ENCODE measurements at regions not wholly inside any gene's neighbourhood (a gene's known extent, or its start where the extent isn't known, plus 50 kb on each side); places are given as distances from the start of the nearest gene placed in this dataset.

DNA sequence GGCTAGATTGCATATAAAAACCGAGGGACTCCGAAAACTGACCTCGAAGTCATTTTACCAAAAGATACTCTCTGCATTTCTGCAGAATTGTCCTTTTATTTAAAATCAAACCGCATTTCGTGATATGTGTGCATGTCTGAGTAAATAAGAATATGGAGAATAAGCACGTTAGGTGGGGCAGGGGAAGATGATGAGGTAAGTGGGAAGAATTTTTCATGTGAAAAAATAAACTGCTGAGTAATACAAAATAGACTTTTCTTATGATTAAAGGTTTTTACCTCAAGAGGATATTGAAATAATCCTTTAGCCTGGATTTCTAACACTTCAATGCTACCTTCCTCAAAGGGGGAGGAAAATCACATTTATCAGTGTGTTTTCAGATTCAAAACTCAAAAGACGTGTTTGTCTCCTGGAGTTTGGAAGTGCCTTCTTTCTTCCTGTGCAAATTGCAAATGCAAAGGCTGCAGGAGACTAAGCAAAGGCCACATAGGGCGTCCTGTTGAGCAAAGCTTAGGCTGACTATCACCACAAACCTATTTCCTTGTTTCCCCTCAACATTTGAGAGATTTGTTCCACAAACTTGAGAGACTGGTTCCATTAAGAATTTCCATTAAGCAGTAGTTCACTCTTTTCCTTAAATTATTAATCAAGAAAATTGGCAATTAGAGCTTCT, 813.5 kb downstream of the MCTP2 start:
- no peaks in the 10 kb centered on the region for H3K79me2 ChIP-seq (ENCODE audit: control insufficient read depth, insufficient read depth, low read length)
- H3K27ac ChIP-seq (ENCODE audit: control insufficient read depth, insufficient read depth, low read length) = no peak overlapping the region
- H3K4me1 ChIP-seq (ENCODE audit: control insufficient read depth, extremely low read depth, insufficient read depth, low read length) = no peaks in the 10 kb centered on the region
- no peaks in the 10 kb centered on the region for H3K27me3 ChIP-seq (ENCODE audit: control insufficient read depth, extremely low read depth, insufficient read depth, low read length)
- no peak overlapping the region for H2AFZ ChIP-seq (ENCODE audit: control insufficient read depth, low read length)
- no peaks in the 10 kb centered on the region for H3K36me3 ChIP-seq (ENCODE audit: control insufficient read depth in 2 of 2, extremely low read depth in 1 of 2, insufficient read depth in 2 of 2, low read length in 2 of 2)
- H3K9me3 ChIP-seq (ENCODE audit: control insufficient read depth, low read depth, low read length) = peaks cover 2% of the 10 kb centered on the region
- no peak overlapping the region for H3K4me2 ChIP-seq (ENCODE audit: control insufficient read depth, extremely low read depth, insufficient read depth, low read depth, low read length)
- dilution Hi-C loops (cut with MboI; ENCODE audit: extremely low pct_ligation_motif_present, low sequenced_read_pairs) = no loop called here
- no peaks in the 10 kb centered on the region for H4K20me1 ChIP-seq (ENCODE audit: control insufficient read depth, extremely low read depth, insufficient read depth, low read length)
- TF ChIP-seq, protein P1, sequence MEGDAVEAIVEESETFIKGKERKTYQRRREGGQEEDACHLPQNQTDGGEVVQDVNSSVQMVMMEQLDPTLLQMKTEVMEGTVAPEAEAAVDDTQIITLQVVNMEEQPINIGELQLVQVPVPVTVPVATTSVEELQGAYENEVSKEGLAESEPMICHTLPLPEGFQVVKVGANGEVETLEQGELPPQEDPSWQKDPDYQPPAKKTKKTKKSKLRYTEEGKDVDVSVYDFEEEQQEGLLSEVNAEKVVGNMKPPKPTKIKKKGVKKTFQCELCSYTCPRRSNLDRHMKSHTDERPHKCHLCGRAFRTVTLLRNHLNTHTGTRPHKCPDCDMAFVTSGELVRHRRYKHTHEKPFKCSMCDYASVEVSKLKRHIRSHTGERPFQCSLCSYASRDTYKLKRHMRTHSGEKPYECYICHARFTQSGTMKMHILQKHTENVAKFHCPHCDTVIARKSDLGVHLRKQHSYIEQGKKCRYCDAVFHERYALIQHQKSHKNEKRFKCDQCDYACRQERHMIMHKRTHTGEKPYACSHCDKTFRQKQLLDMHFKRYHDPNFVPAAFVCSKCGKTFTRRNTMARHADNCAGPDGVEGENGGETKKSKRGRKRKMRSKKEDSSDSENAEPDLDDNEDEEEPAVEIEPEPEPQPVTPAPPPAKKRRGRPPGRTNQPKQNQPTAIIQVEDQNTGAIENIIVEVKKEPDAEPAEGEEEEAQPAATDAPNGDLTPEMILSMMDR (optimal IDR thresholded peaks at IDR 0.05 in 1 of 3, IDR thresholded peaks at IDR 0.05 in 1 of 3, conservative IDR thresholded peaks at IDR 0.05 in 1 of 3; ENCODE audit: extremely low read depth in 1 of 3, insufficient read depth in 2 of 3, low read length in 3 of 3) = no peak
- no peak for TF ChIP-seq EZH2 (IDR thresholded peaks at IDR 0.05; ENCODE audit: low read length)
- H3K9ac ChIP-seq (ENCODE audit: control insufficient read depth, extremely low read depth, insufficient read depth, low read length) = no peak overlapping the region
- no peak overlapping the region for H3K4me3 ChIP-seq (ENCODE audit: control insufficient read depth in 2 of 3, extremely low read depth in 1 of 3, insufficient read depth in 2 of 3, low read depth in 1 of 3, low read length in 3 of 3)
- DNase-seq (ENCODE audit: low read depth, low spot score) (no peak), FAIRE-seq (no peak)
- H3K9me1 ChIP-seq (ENCODE audit: control insufficient read depth, extremely low read depth, insufficient read depth, low read length) = no peaks in the 10 kb centered on the region

DNA sequence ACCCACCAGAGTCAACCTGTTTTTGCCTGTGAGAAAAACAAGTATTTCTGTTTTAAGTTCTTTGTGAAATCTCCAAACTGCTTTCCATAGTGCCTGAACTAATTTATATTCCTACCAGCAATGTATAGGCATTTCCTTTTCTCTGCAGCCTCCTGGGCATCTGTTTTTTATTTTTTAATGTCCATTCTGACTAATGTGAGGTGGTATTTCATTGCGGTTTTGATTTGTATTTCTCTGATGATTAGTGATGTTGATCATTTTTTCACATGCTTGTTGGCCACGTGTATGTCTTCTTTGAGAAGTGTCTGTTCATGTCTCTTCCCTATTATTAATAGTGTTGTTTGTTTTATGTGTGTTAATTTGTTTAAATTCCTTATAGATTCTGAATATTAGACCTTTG, 820.5 kb downstream of the MCTP2 start:
- no peaks in the 10 kb centered on the region for H3K9me1 ChIP-seq (ENCODE audit: control insufficient read depth, extremely low read depth, insufficient read depth, low read length)
- no peaks in the 10 kb centered on the region for H3K36me3 ChIP-seq (ENCODE audit: control insufficient read depth in 2 of 2, extremely low read depth in 1 of 2, insufficient read depth in 2 of 2, low read length in 2 of 2)
- no peak for FAIRE-seq
- no peaks in the 10 kb centered on the region for H3K79me2 ChIP-seq (ENCODE audit: control insufficient read depth, insufficient read depth, low read length)
- H3K27me3 ChIP-seq (ENCODE audit: control insufficient read depth, extremely low read depth, insufficient read depth, low read length) = no peaks in the 10 kb centered on the region
- TF ChIP-seq EZH2 (IDR thresholded peaks at IDR 0.05; ENCODE audit: low read length) = no peak
- TF ChIP-seq, protein P1 (optimal IDR thresholded peaks at IDR 0.05 in 1 of 3, IDR thresholded peaks at IDR 0.05 in 1 of 3, conservative IDR thresholded peaks at IDR 0.05 in 1 of 3; ENCODE audit: extremely low read depth in 1 of 3, insufficient read depth in 2 of 3, low read length in 3 of 3) = no peak
- no peak overlapping the region for H3K4me3 ChIP-seq (ENCODE audit: control insufficient read depth in 2 of 3, extremely low read depth in 1 of 3, insufficient read depth in 2 of 3, low read depth in 1 of 3, low read length in 3 of 3)
- dilution Hi-C loops (cut with MboI; ENCODE audit: extremely low pct_ligation_motif_present, low sequenced_read_pairs) = no loop called here
- no peak overlapping the region for H2AFZ ChIP-seq (ENCODE audit: control insufficient read depth, low read length)
- no peak overlapping the region for H3K27ac ChIP-seq (ENCODE audit: control insufficient read depth, insufficient read depth, low read length)
- no peaks in the 10 kb centered on the region for H4K20me1 ChIP-seq (ENCODE audit: control insufficient read depth, extremely low read depth, insufficient read depth, low read length)
- no peak for DNase-seq (ENCODE audit: low read depth, low spot score)
- H3K4me2 ChIP-seq (ENCODE audit: control insufficient read depth, extremely low read depth, insufficient read depth, low read depth, low read length) = no peak overlapping the region
- H3K9ac ChIP-seq (ENCODE audit: control insufficient read depth, extremely low read depth, insufficient read depth, low read length) = no peak overlapping the region
- peaks cover 2% of the 10 kb centered on the region for H3K9me3 ChIP-seq (ENCODE audit: control insufficient read depth, low read depth, low read length)
- no peaks in the 10 kb centered on the region for H3K4me1 ChIP-seq (ENCODE audit: control insufficient read depth, extremely low read depth, insufficient read depth, low read length)

All from keratinocyte (primary cell).